ENCODE measurements at regions not wholly inside any gene's neighbourhood (a gene's known extent, or its start where the extent isn't known, plus 50 kb on each side); places are given as distances from the start of the nearest gene placed in this dataset.

- H3K27me3 ChIP-seq = peaks cover 3% of the 10 kb centered on the region
- TF ChIP-seq CTCF (IDR thresholded peaks at IDR 0.05) (no peak), POLR2A (IDR thresholded peaks at IDR 0.05) (no peak)
- no peaks in the 10 kb centered on the region for H3K36me3 ChIP-seq (replicated peaks in 1 of 2)
- H3K4me1 ChIP-seq (replicated peaks in 1 of 2) = no peaks in the 10 kb centered on the region
- no peaks in the 10 kb centered on the region for H3K9me3 ChIP-seq (replicated peaks in 1 of 3)
- H3K27ac ChIP-seq = no peak overlapping the region
- no peak overlapping the region for H3K4me3 ChIP-seq
- 88 to 100% (median 97%) methylated on average over 1 of the region's 1 CpG for WGBS, 4 donors
- intact Hi-C loops (cut with DNase I) = no loop called here
- DNase-seq = no peak
Measured at GRCh38 chr11:115653076-115653475, 148.9 kb upstream of the CADM1 start.

GRCh38 chr11:115652496-115652895, 148.3 kb upstream of the CADM1 start:
- no peaks in the 10 kb centered on the region for H3K4me1 ChIP-seq (replicated peaks in 1 of 2)
- no peaks in the 10 kb centered on the region for H3K9me3 ChIP-seq (replicated peaks in 1 of 3)
- TF ChIP-seq POLR2A (IDR thresholded peaks at IDR 0.05) (no peak), CTCF (IDR thresholded peaks at IDR 0.05) (no peak)
- no peak for DNase-seq
- H3K27ac ChIP-seq = no peak overlapping the region
- intact Hi-C loops (cut with DNase I) = no loop called here
- H3K4me3 ChIP-seq = no peak overlapping the region
- H3K27me3 ChIP-seq = peaks cover 3% of the 10 kb centered on the region
- WGBS, 4 donors = 63 to 84% (median 77%) methylated on average over 7 to 8 of the region's 8 CpGs
- H3K36me3 ChIP-seq (replicated peaks in 1 of 2) = no peaks in the 10 kb centered on the region

DNA sequence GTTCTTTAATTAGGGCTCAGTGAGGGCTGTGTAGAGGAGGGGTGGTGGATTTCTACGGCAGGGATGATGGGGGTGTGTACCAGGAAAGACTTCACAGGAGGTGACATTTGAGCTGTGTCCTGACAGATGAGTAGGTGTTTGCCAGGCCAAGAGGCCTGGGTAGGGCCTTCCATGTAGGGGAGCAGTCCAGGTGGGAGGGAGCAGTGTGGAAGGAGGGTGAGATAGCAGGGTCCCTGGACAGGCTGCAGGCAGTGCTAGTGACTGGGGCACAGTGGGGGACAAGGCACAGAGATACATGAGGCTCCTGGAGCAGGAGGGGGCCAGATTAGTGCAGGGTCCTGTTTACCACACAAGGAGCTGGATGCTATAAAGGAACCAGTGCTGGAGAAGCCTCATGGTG, 147.9 kb upstream of the CADM1 start:
- no peak for DNase-seq
- TF ChIP-seq CTCF (IDR thresholded peaks at IDR 0.05) (no peak), POLR2A (IDR thresholded peaks at IDR 0.05) (no peak)
- Histone ChIP-seq H3K9me3 (replicated peaks in 1 of 3) (no peaks in the 10 kb centered on the region), H3K36me3 (replicated peaks in 1 of 2) (no peaks in the 10 kb centered on the region), H3K27ac (no peak overlapping the region), H3K27me3 (peaks cover 3% of the 10 kb centered on the region), H3K4me1 (replicated peaks in 1 of 2) (no peaks in the 10 kb centered on the region), H3K4me3 (no peak overlapping the region)
- 57 to 87% (median 62%) methylated on average over 1 of the region's 1 CpG for WGBS, 4 donors
- intact Hi-C loops (cut with DNase I) = no loop called here

DNA sequence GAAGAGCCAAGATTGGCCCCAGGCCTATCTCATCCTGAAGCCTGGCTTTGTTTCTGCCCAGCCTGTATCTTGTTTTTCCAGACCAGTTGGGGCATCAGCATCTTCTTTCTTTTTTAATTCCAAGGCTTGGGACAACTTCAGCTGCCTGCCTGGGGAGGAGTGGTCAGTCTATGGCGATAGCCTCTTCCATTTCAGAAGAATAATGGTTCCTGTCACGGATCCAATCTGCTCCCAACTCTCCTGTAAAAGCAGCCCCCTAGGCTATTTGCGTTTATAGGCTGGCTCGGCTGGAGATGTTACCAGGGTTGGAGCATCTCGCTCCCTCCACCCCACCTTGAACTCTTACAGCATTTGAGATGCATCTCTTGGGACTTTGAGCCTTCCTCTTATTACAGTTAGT, 145.2 kb upstream of the CADM1 start:
- intact Hi-C loops (cut with DNase I) = no loop called here
- no peak for DNase-seq
- TF ChIP-seq CTCF (IDR thresholded peaks at IDR 0.05) = no peak
- no peak for TF ChIP-seq POLR2A (IDR thresholded peaks at IDR 0.05)
- WGBS, 4 donors = 76 to 84% (median 82%) methylated on average over 5 of the region's 5 CpGs
- Histone ChIP-seq H3K36me3 (replicated peaks in 1 of 2) (no peaks in the 10 kb centered on the region), H3K4me1 (replicated peaks in 1 of 2) (no peaks in the 10 kb centered on the region), H3K27me3 (peaks cover 5% of the 10 kb centered on the region), H3K27ac (no peak overlapping the region), H3K4me3 (no peak overlapping the region), H3K9me3 (replicated peaks in 1 of 3) (no peaks in the 10 kb centered on the region)
